SH-SY5Y (cell line): ENCODE measurements at regions not wholly inside any gene's neighbourhood (a gene's known extent, or its start where the extent isn't known, plus 50 kb on each side); places are given as distances from the start of the nearest gene placed in this dataset.

ENCODE experiments used
- GATA2 ChIP-seq: IDR thresholded peaks from 2 replicates; pipeline ENCODE4 v1.6.1; 2011; ENCODE audit warnings: mild to moderate bottlenecking, low read depth, low read length
- GATA3 ChIP-seq: IDR thresholded peaks from 2 replicates; pipeline ENCODE4 v1.6.1; 2011; ENCODE audit warnings: low read depth, mild to moderate bottlenecking, low read length, moderate library complexity

DNA sequence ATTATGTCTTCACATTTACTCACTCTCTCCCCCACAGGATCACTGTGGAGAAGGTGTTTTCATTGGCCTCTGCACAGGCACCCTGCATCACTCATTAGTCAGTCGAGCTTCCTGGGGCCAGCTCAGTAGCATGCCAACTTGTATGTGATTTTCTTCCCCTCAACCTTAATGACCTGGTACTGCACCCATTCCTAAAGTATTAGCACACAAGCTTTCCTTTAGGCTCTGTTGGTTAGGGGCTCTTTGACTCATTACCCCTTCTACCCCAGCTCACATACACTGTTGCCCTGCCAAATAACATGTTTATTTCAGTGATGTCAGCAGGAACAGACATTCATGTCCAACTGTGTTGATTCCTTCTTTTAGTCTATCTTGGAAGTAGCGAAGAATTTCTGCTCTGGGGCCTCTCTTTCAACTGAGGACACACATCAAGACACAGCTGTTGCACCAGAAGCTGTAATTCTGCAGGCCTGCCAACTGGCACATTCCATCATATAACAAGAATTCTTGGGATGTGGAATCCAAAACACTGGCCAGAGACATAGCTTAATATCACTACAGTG, 603.5 kb upstream of the ADAMTS5 start:
- TF ChIP-seq GATA3, result no peak
- no peak for TF ChIP-seq GATA2
